GF-D8 (cell line): ENCODE measurements at regions not wholly inside any gene's neighbourhood (a gene's known extent, or its start where the extent isn't known, plus 50 kb on each side); places are given as distances from the start of the nearest gene placed in this dataset.

Source experiments
- DNase-seq: peaks from one replicate; lab custom pipeline; 2025; lab: John Stamatoyannopoulos, UW

DNA sequence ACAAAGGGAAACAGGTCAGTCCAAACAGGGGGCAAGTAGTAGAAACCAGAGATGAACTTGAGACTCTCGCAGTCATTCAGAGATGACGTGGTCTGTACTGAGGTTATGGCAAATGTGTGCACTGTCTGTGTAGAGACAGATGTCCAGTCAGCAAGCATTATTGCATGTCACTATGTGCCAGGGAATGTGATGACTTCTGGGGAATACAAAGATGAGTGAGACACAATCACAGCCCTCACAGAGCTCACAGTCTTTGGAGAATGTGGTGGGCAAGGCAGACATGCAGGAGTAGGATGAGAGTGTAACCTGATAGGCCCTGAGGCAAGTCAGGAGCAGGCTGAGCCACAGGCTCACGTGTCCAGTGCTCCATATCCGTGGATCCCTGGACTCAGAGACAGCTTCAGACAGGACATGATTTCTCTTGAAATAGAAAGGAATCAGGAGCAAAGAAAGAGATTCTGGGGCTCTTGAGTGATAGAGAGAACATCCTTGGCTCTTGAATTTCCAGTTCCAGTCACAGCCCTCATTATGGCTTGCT is 550.7 kb downstream of the ETS1 start:
- DNase-seq, result no peak

DNA sequence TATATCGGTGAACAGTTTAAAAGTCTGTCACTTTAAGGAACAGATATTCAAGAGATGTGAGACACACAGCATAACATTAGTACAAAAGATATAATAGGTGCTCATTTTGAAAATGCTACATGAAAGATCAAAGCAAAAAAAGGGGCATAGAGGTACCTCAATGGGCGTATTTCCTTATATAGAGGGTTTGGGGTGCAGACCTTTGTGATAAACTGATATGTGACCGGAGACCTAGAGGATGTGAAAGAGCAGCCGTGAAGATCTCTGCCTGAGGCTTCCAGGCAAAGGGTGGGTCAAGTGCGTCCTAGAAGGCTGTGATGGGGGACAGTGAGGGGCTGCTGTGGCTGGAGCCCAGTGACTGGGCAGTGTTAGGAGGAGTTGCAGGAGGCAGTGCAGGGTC is 551.4 kb downstream of the ETS1 start:
- no peak for DNase-seq

DNA sequence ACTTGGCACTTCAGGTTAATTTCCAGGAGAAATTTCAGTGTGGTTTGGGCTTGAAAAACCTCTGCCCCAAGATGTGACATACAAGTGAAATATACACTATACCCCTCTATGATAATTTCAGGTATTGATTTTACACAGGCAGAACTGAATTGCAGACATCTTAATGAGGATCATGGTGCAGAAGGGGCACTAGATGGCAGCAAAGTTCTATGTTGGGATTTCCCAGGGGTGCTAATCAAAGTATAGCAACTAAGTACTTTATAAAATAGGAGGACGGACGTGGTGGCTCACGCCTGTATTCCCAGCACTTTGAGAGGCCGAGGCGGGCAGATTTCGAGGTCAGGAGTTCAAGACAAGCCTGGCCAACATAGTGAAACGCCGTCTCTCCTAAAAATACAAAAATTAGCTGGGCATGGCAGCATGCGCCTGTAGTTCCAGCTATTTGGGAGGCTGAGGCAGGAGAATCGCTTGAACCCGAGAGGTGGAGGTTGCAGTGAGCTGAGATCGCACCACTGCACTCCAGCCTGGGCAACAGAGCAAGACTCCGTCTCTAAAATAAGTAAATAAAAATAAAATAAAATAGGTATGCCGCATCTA is 555.7 kb downstream of the ETS1 start:
- peak; percentile 70 for DNase-seq

DNA sequence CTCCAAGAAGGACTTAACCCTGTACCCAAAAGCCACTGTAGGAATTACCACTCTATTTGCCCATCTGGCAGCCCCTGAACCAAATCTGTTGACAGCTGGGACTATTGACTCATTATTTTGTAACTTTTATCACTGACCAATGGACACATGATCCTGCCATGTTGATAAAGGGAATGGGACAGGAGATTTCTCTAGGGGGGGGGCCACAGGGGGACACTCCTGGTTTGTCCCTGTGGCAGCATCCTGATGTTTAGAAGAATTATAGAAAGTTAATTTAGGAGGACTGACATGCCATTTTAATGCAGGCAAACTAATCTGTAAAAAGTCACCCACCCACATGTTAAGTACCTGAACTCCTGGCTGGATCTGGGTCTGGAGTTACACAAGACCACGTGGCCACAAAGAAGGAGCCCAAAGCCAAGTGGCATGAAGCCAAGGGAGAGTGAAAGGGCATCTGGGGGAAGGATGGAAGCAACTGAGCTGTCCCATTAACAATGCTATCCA is 558.1 kb downstream of the ETS1 start:
- no peak for DNase-seq

DNA sequence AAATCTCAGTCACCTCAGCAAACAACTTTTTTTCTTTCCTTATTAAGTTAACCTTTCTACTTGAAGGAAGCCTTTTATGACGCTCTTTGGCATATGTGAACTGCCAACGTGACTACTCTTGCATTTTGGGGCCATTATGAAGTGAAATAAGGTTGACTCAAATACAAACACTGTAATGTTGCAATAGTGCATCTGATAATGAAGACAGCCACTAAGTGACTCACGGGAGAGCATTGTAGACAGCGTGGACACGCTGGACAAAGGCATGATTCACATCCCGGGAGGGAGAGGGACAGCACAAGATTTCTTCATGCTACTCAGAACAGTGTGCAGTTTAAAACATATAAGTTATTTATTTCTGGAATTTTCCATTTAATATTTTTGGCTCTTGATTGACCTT is 560.8 kb downstream of the ETS1 start:
- no peak for DNase-seq

DNA sequence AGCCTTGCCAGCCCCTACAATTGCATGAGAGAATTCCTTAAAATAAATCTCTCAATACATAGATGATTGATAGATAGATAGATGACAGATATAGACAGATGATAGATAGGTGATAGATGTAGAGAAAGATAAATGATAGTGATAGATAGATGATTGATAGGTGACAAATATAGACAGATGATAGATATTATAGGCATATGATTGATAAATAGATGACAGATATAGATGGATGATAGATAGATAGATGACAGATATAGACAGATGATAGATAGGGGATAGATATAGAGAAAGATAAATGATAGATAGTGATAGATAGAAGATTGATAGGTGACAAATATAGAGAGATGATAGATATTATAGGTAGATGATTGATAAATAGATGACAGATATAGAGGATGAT is 564.6 kb downstream of the ETS1 start:
- no peak for DNase-seq

DNA sequence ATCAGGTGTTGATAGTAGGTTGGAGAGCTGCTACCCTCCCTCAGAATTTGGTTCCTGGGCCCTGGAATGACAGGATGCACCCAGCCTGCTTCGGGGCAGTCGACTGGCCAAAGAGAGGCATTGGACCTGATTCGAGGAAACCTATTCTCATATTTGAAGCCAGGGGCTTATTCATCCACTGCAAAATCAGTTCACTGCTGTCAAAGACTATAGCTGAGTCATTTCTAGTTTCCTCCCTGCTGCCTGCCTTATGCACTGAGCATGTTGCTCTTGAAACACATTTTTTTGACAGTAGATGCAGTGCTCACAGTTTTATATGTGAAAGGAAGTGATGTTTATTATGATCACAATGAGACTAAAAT is 565.4 kb downstream of the ETS1 start:
- no peak for DNase-seq

DNA sequence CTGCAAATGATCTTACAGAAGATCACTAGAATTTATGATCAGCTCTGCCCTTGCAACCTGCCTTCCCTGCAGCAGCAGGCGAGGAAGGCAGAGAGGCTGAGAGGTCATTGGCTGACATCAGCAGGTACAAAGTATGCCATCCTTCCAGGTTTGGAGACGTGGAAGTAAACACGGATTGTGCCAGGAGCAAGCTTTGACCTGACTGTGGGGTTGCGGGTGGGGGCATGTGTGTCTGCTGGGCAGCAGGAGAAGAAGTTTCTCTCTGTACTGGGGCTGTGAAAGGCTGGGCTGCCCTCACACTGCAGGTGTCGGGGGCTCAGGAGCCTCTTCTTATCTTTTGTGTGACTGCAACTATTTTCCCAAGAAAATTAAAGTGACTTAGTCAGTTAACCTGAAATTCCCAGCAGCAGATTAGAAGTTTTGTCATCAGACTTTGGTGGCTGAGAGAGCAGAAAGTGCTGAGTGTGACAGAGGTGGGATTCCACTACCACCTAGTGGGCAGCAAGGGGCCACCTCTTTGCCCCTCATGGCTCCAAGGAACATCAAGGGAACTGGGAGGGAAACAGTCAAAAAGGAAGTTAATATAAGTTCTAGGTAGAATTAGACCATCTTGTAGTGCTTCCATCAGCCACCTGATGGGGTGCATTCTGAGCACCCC is 565.9 kb downstream of the ETS1 start:
- DNase-seq, result no peak

DNA sequence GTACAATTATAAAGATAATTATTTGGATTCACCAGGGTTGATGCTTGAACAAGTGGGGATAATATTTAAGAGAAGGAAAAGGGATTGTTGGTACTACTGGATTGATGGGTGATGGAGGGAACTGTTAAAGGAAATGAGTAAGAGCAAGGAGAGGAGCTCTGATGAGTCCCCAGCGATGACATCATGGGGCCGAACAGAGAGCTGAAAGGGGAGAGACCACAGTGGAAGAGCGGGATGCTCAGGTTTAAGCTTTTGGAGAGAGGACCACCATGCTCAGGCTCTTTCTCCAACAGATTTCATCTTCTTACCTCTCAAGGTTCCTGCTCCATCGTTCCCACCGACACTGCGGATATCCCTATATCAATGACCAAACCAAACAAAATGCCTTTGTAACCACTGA is 568.7 kb downstream of the ETS1 start:
- no peak for DNase-seq

DNA sequence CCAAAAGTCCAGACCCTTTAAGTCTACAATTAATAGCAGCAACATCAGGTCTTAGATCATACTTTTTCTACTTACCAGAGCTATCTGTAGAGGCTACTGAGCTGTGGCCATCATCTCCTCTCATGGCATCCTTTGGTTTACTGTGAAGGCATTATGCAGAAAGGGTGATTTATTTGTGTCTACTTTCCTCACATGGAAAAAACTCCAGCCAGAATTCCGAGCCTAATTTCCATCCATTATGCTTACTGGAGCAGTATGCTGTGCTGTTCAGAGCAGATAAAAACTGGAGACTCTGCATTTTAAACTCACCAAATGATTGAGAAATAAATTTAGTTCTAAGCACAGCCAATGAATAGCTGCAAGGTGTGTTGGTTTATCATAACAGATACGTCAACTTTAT is 581.8 kb downstream of the ETS1 start:
- no peak for DNase-seq

DNA sequence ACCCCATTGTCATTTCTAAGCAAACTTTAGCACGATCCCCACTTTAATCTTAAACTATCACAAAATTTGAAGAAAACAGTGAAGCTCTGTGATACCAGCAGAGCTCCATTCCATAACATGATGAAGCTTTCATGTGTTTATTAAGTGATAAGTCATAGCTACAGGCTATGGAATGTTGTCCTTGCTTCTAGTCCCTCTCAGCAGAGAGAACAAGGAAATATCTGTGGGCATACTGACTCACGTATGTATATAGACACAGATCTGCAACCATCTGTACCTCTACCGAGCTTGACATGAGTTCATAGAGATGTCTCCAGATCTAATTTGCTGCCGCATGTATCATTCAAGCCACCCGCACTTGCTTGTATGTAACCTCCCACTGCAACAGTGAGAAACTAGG is 588.9 kb downstream of the ETS1 start:
- no peak for DNase-seq

DNA sequence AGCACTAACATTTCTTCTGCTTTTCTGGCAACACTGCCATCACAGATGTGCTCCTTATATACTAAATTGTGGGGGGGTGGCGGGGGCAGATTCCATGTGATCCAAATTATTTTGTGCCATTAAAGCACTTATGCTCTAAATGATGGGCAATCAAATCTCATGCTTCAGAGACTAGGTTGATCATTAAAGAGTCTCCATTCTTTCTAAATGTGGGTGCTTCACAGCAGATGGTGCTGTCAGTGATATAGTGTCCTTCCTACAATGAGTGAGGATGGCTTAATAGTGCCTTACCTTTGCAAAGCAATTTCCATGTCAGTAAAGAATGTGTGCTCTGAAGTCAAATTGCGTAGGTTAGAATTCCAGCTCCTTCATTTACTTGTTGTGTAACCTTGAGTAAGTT is 589.8 kb downstream of the ETS1 start:
- DNase-seq, result no peak

DNA sequence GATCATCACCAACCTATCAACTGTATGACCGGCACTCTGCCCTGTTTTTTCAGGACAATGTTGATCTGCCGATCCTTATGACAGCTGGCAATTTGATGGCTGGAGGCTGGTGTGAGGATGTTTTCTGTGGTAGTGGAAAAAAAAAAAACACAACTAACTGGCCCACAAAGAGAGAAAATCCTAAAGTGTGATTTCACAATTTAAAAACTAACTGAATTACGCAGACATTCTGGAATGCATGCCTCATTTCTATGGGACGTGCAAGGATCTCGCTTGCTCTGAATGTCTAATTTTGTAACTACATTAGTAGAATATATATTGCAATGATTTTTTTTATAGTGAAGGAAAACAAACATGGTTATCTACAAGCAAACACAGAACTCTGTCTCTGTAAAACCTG is 590.5 kb downstream of the ETS1 start:
- DNase-seq, result no peak

DNA sequence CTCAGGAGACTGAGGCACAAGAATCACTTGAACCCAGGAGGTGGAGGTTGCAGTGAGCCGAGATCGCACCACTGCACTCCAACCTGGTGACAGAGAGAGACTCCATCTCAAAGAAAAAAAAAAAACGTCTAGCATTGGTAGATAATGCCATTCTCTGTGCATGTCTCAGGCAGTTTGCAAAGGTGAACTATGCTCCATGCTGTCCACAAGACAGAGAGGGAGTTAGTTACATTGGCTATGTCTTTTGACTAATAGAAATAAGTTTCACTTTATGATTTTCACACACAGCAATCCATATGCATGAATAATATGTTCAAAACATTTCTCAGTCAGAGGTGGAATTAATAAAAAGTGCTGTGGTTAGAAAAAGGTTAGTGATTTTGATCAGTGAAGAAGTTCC is 591.4 kb downstream of the ETS1 start:
- DNase-seq, result no peak

DNA sequence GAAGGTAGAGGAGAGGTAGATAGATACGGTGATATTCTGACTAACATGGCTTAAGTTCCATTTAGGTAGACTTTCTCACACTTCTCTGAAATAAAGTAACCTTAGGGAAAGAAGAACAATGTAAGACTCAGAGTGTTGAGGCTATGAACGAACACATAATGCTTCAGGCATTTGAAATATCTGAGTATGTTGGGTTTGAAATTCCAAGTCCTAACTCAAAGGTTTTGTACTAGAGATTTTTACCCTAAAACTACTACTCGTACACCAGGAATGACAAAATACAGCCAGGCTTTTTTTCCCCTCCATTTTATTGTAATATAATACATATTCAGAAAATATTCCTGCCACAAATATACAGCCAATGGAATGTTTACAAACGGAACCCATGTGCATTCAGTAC is 592.6 kb downstream of the ETS1 start:
- DNase-seq, result no peak

DNA sequence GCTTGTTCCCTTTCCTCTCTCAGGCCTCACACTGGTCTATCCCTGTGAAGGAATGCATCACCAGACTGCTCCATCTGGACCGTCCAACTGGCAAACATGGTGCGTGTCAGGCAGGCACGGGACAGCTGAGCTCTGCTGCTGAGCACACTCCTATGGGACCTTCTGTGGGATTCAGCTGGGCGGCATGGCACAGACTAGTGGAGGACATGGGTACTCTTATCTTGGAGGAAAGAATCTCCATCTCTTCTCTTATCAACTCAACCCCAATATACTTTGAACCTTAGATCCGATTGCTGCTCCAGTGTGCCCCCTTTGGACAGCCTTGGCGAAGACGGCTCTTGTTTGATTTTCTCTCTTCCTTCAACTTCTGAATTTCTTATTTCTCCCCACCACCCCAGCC is 593.6 kb downstream of the ETS1 start:
- DNase-seq, result no peak

DNA sequence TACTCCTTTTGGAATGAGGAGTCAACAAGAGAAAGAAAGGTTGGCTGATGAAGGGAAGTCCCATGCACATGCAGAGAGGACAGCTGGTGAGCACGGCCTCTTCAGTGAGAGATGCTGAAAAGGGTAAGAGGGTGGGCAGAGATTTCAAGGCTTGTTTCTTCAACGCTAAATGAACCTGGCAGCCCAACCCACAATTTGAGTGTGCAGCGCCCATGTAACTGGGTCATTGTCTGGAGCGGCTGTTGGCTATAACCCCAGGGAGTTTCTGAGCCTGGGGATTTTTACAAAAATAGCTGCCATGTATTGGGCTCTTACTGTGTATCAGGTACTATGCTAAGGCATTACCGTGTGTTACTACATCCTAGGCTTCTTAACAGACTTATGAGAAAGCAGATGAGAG is 594.1 kb downstream of the ETS1 start:
- DNase-seq, result no peak

DNA sequence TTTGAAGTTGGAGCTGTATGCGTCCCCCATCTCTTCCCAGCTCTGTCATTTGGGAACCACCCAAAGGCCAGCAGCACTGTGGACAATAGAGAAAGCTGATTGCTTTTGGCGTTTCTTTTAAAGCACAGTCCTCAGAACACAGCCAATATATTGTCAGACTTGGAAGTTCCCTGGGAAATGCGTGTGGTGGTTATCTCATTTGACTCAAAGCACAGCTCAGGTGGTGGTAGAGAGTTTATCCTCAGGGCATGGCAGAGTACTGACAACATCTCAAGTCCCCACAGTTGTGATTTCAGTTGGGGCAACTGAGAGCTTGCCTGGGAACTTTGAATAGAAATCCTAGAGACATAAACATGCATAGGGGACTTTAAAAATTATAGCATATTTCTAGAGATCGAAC is 601.3 kb downstream of the ETS1 start:
- no peak for DNase-seq

DNA sequence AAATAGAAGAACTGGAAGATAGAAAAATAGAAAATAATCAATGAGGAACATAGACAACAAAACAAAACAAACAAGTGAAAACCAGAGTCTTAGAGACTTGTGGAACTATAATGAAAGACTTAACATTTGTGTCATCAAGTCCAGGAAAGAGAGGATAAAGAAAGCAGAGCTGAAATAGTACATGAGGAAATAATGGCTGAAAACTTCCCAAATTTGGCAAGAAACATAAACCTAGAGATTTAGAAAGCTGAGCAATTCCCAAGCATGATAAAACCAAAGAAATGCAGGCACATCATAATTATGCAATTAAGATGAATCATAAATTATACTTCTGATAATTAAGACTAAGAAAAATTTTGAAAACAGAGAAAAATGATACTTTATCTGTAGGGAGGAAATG is 614.5 kb downstream of the ETS1 start:
- DNase-seq, result no peak

DNA sequence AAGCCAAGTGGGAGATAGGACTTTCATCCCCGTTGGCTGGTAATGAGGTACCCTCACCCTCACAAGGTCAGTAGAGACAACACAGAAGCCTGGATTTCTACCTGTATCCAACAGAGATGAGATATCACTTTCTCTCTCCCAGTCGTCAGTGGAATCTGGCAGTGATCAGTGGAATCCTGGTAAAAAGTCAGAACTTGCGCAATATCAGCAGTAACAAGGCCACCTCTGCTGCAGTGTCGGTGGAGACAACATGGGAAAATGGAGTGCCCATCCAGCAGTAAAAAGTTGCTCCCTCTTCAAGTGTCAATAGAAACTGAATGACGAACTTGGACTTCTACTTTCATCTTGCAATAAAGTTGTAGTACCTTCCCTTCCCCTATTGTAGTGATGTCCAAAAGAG is 615.9 kb downstream of the ETS1 start:
- DNase-seq, result no peak

DNA sequence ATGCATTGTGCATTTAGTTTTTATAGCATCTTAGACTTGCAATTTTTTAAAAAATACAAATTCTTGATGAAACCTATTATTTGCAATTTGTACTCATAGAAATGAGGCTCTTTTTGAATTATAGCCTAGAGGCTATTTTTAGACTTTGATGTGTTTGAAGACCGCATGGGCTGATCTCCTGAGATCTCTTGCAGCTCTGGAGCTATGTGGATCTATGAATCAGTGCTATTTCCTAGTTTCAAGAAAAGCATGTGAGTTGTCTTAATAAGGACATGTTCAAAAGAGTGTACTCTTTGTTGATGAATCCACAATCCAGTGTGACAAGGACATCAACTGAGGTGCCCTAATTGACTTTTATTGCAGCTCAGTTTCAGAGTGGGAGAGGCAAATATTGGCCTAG is 620.5 kb downstream of the ETS1 start:
- DNase-seq, result no peak

DNA sequence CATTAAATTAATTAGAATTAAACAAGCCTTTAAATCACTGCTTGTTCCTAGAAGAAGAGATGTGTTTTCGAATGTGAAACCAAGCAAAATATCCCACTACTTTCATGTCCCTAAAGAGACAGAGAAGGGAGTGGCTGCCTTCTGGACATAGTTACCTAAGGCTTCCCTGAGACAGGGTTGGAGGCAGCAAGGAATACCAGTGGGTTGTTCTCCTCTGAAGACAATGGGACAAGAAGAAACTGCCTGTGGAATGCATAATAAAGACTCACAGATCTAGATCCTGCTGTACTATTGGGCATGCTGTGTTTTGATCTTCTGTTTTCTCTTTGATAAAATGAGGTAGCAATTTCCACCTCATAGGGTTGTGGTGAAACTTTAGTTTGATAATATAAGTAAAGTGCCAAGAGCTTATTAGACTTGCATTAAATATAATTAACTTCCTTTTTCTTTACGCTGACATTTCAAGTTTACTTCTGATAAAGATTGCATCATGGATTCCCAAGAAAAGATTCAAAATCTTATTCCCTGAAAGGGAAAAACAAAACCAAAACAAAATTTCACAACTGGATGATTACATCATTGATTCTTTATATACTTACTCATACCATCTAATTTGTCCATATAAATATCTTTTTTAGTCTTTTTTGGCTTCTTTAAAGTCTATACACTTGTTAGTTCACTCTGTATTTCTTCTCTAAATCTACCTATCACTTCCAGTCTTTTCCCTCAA is 621.3 kb downstream of the ETS1 start:
- DNase-seq, result no peak

DNA sequence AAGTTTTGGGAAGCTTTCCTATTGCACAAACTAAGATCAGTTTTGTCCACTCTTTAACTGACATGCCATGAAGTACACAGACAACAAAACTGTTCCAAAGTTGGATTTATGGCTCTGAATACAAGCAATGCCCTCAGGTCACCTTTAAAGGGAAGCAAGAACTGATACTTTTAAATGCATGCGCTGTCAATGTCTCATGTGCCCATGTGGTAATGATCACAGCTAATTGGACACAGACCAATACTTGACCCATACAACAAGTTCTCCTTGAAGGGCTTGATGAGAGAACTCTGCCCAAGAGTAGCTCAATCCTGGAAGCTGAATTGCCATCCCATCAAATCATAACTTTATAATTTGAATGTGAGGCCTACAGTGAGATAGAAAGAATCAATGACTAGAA is 624.9 kb downstream of the ETS1 start:
- no peak for DNase-seq
